Activated CD8-positive, alpha-beta memory T cell treated with anti-CD3 and anti-CD28 coated beads for 24 hours (primary cell): ENCODE measurements at regions not wholly inside any gene's neighbourhood (a gene's known extent, or its start where the extent isn't known, plus 50 kb on each side); places are given as distances from the start of the nearest gene placed in this dataset.

Experiments used
- DNase-seq: peaks from one replicate; pipeline ENCODE4 v3.0.0-alpha.2; 2020

- no peak for DNase-seq
Measured at GRCh38 chr10:90130321-90131086, 429.1 kb downstream of the KIF20B start.

GRCh38 chr10:90133606-90134005, 432.2 kb downstream of the KIF20B start:
- DNase-seq = no peak

- no peak for DNase-seq
Measured at GRCh38 chr10:90136731-90137316, 435.4 kb downstream of the KIF20B start.

GRCh38 chr10:90138844-90139243, 437.5 kb downstream of the KIF20B start:
- DNase-seq = no peak

GRCh38 chr10:90141791-90142190, 440.4 kb downstream of the KIF20B start:
- no peak for DNase-seq

- DNase-seq = no peak
Measured at GRCh38 chr10:90143937-90144336, 442.5 kb downstream of the KIF20B start.

- no peak for DNase-seq
Measured at GRCh38 chr10:90148116-90148855, 446.9 kb downstream of the KIF20B start.

GRCh38 chr10:90149563-90149962, 448.2 kb downstream of the KIF20B start:
- no peak for DNase-seq

- DNase-seq = no peak
Measured at GRCh38 chr10:90162271-90162853, 461.0 kb downstream of the KIF20B start.

GRCh38 chr10:90167174-90168064, 466.0 kb downstream of the KIF20B start:
- DNase-seq = no peak

GRCh38 chr10:90168244-90168643, 466.9 kb downstream of the KIF20B start:
- no peak for DNase-seq

- no peak for DNase-seq
Measured at GRCh38 chr10:90171014-90171722, 469.8 kb downstream of the KIF20B start.

- DNase-seq = no peak
Measured at GRCh38 chr10:90174531-90174930, 473.1 kb downstream of the KIF20B start.

GRCh38 chr10:90175161-90175681, 473.8 kb downstream of the KIF20B start:
- no peak for DNase-seq

GRCh38 chr10:90179696-90180407, 478.5 kb downstream of the KIF20B start:
- DNase-seq = no peak

- DNase-seq = no peak
Measured at GRCh38 chr10:90180886-90181691, 479.7 kb downstream of the KIF20B start.

GRCh38 chr10:90192825-90193224, 491.4 kb downstream of the KIF20B start:
- DNase-seq = no peak

- DNase-seq = no peak
Measured at GRCh38 chr10:90193240-90193985, 492.0 kb downstream of the KIF20B start.

GRCh38 chr10:90195288-90195840, 494.0 kb downstream of the KIF20B start:
- no peak for DNase-seq
